Gastrocnemius medialis (tissue), 4 donors: ENCODE measurements at regions not wholly inside any gene's neighbourhood (a gene's known extent, or its start where the extent isn't known, plus 50 kb on each side); places are given as distances from the start of the nearest gene placed in this dataset.

ENCODE experiments used
- ATAC-seq, 2 donors: fragments of 150-250 bp; one replicate each; pipeline ENCODE4 v1.9.1; 2016
- DNase-seq, 2 donors: peaks; one replicate each; pipeline ENCODE4 v3.0.0-alpha.2; 2019
- H3K27ac ChIP-seq, 4 donors: fragments of 200-600 bp; sonication (generic); 1 replicate in 1 of 4; 2 replicates in 3 of 4; pipeline ENCODE4 v1.5.1; 2016 to 2018; ENCODE audit warnings: mild to moderate bottlenecking in 2 of 4, moderate library complexity in 1 of 4
- H3K27me3 ChIP-seq, 3 donors: fragments of 200-600 bp; sonication (generic) in 2 of 3; 1 replicate in 1 of 3; 2 replicates in 2 of 3; pipeline versions ENCODE4 v1.5.1 to v1.6.0; 2016 to 2019; ENCODE audit warnings: mild to moderate bottlenecking in 1 of 3, moderate library complexity in 1 of 3
- H3K36me3 ChIP-seq, 2 donors: fragments of 200-600 bp; sonication (generic) in 1 of 2; one replicate each; pipeline ENCODE4 v1.5.1; 2017 to 2018
- H3K4me1 ChIP-seq, 2 donors: fragments of 200-600 bp; sonication (generic) in 1 of 2; one replicate each; pipeline ENCODE4 v1.5.1; 2016 to 2017; ENCODE audit warnings: mild to moderate bottlenecking in 2 of 2
- H3K4me3 ChIP-seq, 4 donors: fragments of 200-600 bp; sonication (generic) in 3 of 4; 1 replicate in 1 of 4; 2 replicates in 3 of 4; pipeline ENCODE4 v1.5.1; 2016 to 2019; ENCODE audit warnings: mild to moderate bottlenecking in 2 of 4
- H3K9me3 ChIP-seq, 3 donors: fragments of 200-600 bp; sonication (generic) in 2 of 3; 1 replicate in 1 of 3; 2 replicates in 2 of 3; pipeline ENCODE4 v1.5.1; 2016 to 2019
- POLR2A ChIP-seq, 2 donors: fragments of 450-650 bp; IDR thresholded peaks; one replicate each; pipeline ENCODE4 v1.6.1; 2017; ENCODE audit warnings: antibody characterized with exemption in 2 of 2, mild to moderate bottlenecking in 2 of 2, moderate library complexity in 2 of 2
- in situ Hi-C, 4 donors: fragments of 200-750 bp; cut with MboI; loops; one replicate each; pipeline versions ENCODE4 v1.15.0 to v1.8.0; 2017; ENCODE audit warnings: low sequenced_read_pairs in 4 of 4
- intact Hi-C: fragments of 100-400 bp; cut with DNase I; formaldehyde crosslinking; loops from one replicate; pipeline ENCODE4 v1.15.1; 2023; ENCODE audit warnings: low total_unique reads
- TF ChIP-seq, protein P1 (sequence below), 5 experiments: fragments of 450-650 bp in 3 of 5; fragments of 200-600 bp in 2 of 5; sonication (generic) in 2 of 5; IDR thresholded peaks in 4 of 5; conservative IDR thresholded peaks in 1 of 5; 1 replicate in 4 of 5; 2 replicates in 1 of 5; pipeline ENCODE4 v1.5.1; 2016 to 2019; ENCODE audit warnings: antibody characterized with exemption in 5 of 5, mild to moderate bottlenecking in 3 of 5, moderate library complexity in 3 of 5

GRCh38 chr3:127090218-127091160, 102.4 kb upstream of the PRR23E start:
- no peak for DNase-seq
- intact Hi-C loops (no loop called here), in situ Hi-C loops (no loop called here)
- Histone ChIP-seq H3K27me3 (no peaks in the 10 kb centered on the region), H3K27ac (no peak overlapping the region), H3K36me3 (no peaks in the 10 kb centered on the region), H3K9me3 (peaks cover 0 to 4% (median 0%) of the 10 kb centered on the region in 3 donors), H3K4me1 (no peaks in the 10 kb centered on the region), H3K4me3 (no peak overlapping the region)
- no peak for ATAC-seq
- TF ChIP-seq POLR2A (IDR thresholded peaks at IDR 0.05): no peak

- no peak overlapping the region for H3K4me3 ChIP-seq
- H3K9me3 ChIP-seq: peaks cover 0 to 7% (median 0%) of the 10 kb centered on the region in 3 donors
- TF ChIP-seq POLR2A (IDR thresholded peaks at IDR 0.05): no peak
- TF ChIP-seq, protein P1, sequence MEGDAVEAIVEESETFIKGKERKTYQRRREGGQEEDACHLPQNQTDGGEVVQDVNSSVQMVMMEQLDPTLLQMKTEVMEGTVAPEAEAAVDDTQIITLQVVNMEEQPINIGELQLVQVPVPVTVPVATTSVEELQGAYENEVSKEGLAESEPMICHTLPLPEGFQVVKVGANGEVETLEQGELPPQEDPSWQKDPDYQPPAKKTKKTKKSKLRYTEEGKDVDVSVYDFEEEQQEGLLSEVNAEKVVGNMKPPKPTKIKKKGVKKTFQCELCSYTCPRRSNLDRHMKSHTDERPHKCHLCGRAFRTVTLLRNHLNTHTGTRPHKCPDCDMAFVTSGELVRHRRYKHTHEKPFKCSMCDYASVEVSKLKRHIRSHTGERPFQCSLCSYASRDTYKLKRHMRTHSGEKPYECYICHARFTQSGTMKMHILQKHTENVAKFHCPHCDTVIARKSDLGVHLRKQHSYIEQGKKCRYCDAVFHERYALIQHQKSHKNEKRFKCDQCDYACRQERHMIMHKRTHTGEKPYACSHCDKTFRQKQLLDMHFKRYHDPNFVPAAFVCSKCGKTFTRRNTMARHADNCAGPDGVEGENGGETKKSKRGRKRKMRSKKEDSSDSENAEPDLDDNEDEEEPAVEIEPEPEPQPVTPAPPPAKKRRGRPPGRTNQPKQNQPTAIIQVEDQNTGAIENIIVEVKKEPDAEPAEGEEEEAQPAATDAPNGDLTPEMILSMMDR (IDR thresholded peaks at IDR 0.05 in 4 of 5, conservative IDR thresholded peaks at IDR 0.05 in 1 of 5): no peak
- no peak for DNase-seq
- no peaks in the 10 kb centered on the region for H3K4me1 ChIP-seq
- intact Hi-C loops: no loop called here
- no peaks in the 10 kb centered on the region for H3K36me3 ChIP-seq
- H3K27me3 ChIP-seq: no peaks in the 10 kb centered on the region
- H3K27ac ChIP-seq: no peak overlapping the region
- in situ Hi-C loops: no loop called here
- ATAC-seq: no peak
These were observed 101.6 kb upstream of the PRR23E start for GRCh38 chr3:127091376-127091775.

DNA sequence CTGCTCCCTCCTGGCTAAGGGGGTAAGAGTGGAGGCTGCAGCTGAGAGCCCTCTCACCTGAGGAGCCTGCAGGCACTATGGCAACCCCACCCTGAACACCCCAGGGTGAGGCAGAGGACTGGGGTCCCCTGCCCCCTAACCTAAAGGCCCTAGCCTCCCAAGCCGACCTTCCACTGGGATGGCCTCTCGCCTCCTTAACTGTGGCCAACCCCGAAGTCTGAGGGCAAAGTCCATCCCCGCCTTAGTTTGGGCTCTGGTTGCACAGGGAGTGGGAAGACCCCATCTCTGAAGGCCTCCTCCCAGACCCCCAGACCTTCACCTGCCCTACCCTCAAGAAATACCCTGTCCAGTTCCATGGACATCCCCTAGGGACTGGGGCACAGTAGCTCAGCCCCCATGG, 100.6 kb upstream of the PRR23E start:
- no peaks in the 10 kb centered on the region for H3K4me1 ChIP-seq
- no peaks in the 10 kb centered on the region for H3K27me3 ChIP-seq
- no peak for TF ChIP-seq POLR2A (IDR thresholded peaks at IDR 0.05)
- TF ChIP-seq, protein P1 (IDR thresholded peaks at IDR 0.05 in 4 of 5, conservative IDR thresholded peaks at IDR 0.05 in 1 of 5): no peak
- intact Hi-C loops (no loop called here), in situ Hi-C loops (no loop called here)
- H3K27ac ChIP-seq: no peak overlapping the region
- ATAC-seq: no peak
- H3K9me3 ChIP-seq: peaks cover 0 to 7% (median 0%) of the 10 kb centered on the region in 3 donors
- H3K36me3 ChIP-seq: no peaks in the 10 kb centered on the region
- H3K4me3 ChIP-seq: no peak overlapping the region
- no peak for DNase-seq

GRCh38 chr3:127092776-127093175, 100.2 kb upstream of the PRR23E start:
- TF ChIP-seq, protein P1 (IDR thresholded peaks at IDR 0.05 in 4 of 5, conservative IDR thresholded peaks at IDR 0.05 in 1 of 5): no peak
- no peak for TF ChIP-seq POLR2A (IDR thresholded peaks at IDR 0.05)
- Histone ChIP-seq H3K4me3 (no peak overlapping the region), H3K4me1 (no peaks in the 10 kb centered on the region), H3K9me3 (peaks cover 0 to 7% (median 0%) of the 10 kb centered on the region in 3 donors), H3K27me3 (no peaks in the 10 kb centered on the region), H3K36me3 (no peaks in the 10 kb centered on the region), H3K27ac (no peak overlapping the region)
- no peak for ATAC-seq
- intact Hi-C loops: no loop called here
- DNase-seq: no peak
- in situ Hi-C loops: no loop called here

DNA sequence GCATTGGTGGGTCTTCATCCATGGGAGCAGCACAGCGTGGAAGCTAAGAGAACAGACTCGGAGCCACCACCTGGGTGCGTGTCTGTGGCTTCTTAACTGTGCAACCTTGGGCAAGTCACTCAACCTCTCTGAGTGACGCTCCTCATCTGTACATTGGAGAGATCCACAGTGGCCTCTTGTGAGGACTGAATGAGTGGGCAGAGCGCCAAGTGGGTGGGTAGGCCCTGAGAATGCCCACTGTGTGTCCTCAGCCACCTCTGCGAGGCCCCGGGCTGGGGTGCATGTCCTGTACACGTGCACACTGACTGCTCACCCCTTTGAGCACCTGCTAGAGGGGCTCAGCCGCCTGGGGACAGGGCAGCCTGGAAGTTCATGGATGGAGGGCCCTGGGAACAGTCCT, 99.6 kb upstream of the PRR23E start:
- no peak for DNase-seq
- Histone ChIP-seq H3K4me3 (no peak overlapping the region), H3K36me3 (no peaks in the 10 kb centered on the region), H3K4me1 (no peaks in the 10 kb centered on the region), H3K9me3 (peaks cover 0 to 7% (median 0%) of the 10 kb centered on the region in 3 donors), H3K27ac (no peak overlapping the region), H3K27me3 (no peaks in the 10 kb centered on the region)
- TF ChIP-seq, protein P1 (IDR thresholded peaks at IDR 0.05 in 4 of 5, conservative IDR thresholded peaks at IDR 0.05 in 1 of 5): no peak
- no peak for TF ChIP-seq POLR2A (IDR thresholded peaks at IDR 0.05)
- intact Hi-C loops (no loop called here), in situ Hi-C loops (no loop called here)
- ATAC-seq: no peak
